GM21786 (cell line): ENCODE measurements at regions not wholly inside any gene's neighbourhood (a gene's known extent, or its start where the extent isn't known, plus 50 kb on each side); places are given as distances from the start of the nearest gene placed in this dataset.

ENCODE experiments used
- ATAC-seq: cut with Tn5 transposase; IDR thresholded peaks from one replicate; pipeline ENCODE4 v1.9.1; 2021; ENCODE audit not compliant: unreplicated experiment

DNA sequence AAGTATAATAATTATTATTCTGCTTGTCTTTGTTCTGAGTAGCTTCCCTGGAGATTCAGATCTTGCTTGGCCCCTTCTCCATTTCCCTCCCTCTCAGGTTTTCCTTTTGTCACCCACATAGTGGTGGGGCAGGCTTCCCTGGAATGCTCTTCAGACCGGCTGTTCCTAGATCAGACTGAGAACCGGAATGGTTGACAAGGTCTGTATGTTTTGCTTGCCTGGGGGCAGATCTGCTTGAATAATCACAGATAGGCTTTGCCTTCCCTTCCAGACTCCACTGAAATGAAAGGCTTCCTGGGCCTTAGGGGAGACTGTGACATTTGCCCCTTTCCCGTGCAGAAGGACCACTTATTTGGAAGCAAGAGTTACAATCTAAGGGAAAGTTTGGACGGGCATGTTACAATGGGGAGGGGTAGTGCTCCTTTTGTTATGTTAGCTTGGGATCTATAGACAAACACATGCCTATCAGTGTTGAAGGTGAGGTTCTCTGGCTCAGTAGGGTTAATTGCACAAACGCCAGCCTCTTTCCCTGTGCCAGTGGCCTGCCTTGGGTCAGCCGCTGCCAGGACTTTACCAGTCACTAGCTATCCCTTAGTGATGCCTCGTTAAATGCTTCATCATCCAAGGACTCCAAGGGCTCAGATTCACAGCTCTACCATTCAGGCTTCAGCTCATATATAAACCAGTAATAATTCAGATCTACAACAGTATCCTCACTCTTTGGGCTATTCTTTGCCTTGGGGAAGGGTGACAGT, 178.6 kb downstream of the SNAPC1 start:
- no peak for ATAC-seq

- no peak for ATAC-seq
Measured at GRCh38 chr14:61941421-61942150, 179.4 kb downstream of the SNAPC1 start.

- ATAC-seq: no peak
Measured at GRCh38 chr14:61948376-61948775, 186.2 kb downstream of the SNAPC1 start.

DNA sequence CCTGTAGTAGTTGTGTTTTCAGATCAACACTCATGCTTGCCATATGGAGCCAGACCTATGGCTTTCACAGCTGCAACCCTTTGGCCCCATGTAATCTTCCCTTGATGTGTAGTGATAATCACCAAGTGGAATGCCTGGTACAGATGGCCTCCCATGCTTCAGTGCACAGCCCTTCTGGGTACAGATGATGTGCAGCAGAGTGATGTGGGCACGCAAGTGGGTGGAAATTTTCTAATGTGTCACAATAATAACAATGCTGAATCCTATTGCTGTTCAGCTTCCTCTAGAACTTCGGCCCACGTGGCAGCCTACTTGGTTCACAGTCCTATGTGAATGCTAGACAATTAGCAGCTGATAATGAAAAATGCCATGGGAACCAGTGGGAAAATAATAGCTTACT, 188.1 kb downstream of the SNAPC1 start:
- ATAC-seq: no peak

DNA sequence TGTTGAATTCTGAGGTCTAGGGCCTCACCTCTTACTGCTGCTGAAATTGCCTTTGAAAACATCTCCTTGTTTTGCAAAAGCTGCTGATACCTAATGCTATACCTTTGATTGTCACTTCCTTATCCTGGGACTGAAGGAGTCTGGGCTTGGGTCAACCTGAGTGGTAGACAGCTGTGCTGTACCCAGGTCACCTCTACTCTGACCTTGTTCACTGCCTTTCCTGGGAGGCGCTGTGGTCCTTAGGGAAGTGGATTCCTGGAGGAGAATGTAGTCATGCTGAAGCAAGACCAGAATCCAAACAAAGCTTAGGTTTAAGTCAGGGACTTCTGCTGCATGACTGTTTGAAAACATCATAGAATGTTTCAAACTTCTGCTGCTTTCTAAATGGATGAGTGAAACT, 191.4 kb downstream of the SNAPC1 start:
- no peak for ATAC-seq

DNA sequence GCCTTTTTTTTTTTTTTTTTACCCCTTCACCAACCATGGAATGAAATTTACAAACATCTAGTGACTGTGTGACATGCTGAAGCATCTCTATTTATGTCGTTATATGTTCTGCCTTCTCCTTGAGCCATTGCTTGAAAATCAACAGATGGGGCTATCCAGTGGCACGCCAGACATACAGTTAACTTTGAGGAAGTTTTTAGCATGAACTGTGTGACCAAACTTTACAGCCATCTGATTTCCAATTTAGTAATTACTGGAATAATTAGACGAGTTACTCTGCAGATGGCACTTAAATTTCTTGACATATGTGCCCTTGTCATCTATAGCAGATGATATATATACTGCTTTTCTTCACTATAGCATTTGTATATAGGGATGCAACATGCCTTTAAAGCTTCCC, 192.1 kb downstream of the SNAPC1 start:
- no peak for ATAC-seq

DNA sequence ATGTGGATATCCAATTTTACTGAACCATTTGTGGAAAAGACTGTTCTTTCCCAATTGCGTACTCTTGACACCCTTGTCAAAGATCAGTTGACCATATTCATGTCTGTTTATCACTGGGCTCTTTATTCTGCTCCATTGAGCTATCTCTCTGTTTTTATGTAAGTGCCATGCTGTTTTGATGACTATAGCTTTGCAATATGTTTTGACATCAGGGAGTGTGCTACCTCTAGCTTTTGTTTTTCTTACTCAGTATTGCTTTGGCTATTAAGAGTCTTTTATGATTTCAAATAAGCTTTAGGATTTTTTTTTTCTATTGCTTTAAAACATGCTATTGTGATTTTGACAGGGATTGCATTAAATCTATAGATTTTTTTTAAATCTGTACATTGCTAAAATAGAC, 194.3 kb downstream of the SNAPC1 start:
- no peak for ATAC-seq

- no peak for ATAC-seq
Measured at GRCh38 chr14:61959348-61959747, 197.1 kb downstream of the SNAPC1 start.

GRCh38 chr14:61961369-61961768, 199.1 kb downstream of the SNAPC1 start:
- ATAC-seq: no peak

GRCh38 chr14:61963926-61964325, 201.7 kb downstream of the SNAPC1 start:
- no peak for ATAC-seq

GRCh38 chr14:61965030-61965745, 203.0 kb downstream of the SNAPC1 start:
- ATAC-seq: no peak

- ATAC-seq: no peak
Measured at GRCh38 chr14:61968207-61968606, 206.0 kb downstream of the SNAPC1 start.

DNA sequence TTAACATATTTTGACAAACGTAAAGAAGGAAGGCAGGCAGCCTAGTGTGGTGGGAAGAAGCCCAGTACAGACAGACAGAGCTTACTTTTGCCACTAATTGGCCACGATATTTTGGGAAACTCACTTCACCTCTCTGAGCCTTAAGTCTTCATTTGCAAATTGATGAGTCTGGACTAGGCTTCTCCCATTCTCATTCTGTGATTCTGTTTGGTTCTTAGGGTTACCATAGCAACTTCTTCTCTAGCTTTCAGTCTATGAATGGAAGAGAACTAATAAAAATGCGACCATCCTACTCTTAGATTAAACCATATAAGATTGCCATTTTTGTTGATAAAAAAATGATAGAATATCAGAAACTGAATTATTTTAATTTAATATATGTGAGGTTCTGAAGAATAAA, 210.5 kb downstream of the SNAPC1 start:
- ATAC-seq: no peak

- ATAC-seq: no peak
Measured at GRCh38 chr14:61973981-61974380, 211.8 kb downstream of the SNAPC1 start.

DNA sequence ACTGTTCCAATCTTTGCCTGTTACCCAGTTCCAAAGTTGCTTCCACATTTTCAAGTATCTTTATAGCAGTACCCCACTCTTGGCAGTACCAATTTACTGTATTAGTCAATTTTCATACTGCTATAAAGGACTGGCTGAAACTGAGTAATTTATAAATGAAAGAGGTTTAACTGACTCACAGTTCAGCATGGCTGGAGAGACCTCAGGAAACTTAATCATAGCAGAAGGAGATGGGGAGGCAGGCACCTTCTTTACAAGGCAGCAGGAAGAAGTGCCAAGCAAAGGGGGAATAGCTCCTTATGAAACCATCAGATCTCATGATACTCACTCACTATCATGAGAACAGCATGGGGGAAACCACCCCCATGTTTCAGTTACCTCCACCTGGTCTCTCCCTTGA, 215.0 kb downstream of the SNAPC1 start:
- ATAC-seq: no peak

DNA sequence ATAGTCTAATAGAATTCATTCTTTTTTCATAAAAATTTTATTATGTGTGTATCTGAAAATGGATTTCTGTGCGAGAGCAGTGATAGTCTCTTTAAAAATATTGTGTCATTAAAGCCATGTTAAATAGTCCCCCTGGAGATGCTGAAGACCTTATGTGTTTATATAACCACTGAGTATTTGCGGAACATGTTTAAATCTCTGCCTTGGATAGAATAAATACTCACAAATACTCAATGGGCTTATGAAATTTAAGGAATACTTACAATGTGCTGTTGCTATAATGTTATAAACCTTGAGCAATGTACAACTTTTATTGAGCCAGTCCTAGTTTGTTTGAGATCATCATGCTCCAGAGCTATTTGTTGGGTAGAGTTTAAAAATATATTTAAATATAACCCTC, 226.0 kb downstream of the SNAPC1 start:
- ATAC-seq: no peak

GRCh38 chr14:61992139-61992538, 229.9 kb downstream of the SNAPC1 start:
- no peak for ATAC-seq

DNA sequence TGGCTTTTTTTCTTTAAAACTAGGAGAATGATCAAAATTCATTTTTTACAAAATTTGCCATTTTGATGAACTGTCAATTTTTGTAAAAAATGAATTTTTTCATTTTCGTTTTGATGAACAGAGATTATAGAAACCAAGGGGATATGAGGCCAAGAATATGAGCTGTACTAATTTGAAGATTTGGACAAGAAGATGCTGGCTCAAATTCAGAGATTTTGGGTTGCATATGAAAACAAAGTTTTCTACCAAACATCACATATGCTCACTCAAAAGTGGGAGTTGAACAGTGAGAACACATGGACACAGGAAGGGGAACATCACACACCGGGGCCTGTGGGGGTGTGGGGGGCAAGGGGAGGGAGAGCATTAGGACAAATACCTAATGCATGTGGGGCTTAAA, 230.7 kb downstream of the SNAPC1 start:
- ATAC-seq: no peak

DNA sequence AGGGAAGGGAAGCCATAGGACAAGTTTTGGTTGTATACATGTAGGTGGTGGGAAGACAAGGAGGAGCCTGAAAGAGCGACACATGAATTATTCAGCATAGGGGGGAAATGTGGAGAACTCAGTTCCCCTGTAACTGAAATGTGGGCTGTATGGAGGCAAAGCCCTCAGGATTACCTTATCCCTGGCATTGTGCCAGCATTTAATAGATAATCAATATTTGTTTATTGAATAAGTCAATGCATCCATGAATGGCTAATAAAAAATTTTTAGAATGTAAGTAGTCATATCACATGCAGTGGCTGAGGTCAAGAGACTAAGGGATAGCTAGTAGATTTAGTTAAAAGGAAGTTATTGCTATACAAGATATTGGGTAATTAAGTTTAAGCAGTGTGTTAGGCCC, 232.4 kb downstream of the SNAPC1 start:
- ATAC-seq: no peak

- ATAC-seq: no peak
Measured at GRCh38 chr14:61996753-61997152, 234.5 kb downstream of the SNAPC1 start.

DNA sequence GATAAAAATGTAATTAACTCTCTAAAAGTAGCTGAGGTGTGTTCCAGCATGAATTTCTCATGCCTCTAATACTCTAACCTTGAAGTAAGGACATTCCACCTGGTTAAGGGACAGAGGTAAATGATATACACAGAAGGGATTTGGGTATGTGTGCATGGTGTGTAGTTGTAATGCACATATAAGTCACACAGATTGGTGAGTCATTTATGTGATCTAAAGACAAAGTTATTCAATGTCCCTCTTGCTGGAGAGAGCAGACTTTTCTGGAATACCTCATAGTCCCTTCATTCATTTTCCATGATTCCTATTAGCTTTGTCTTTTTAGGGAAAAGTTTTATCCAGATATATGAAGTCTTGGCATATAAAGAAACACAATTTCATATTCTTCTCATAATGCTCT, 234.9 kb downstream of the SNAPC1 start:
- ATAC-seq: no peak

- no peak for ATAC-seq
Measured at GRCh38 chr14:62001963-62002362, 239.7 kb downstream of the SNAPC1 start.
